ENCODE measurements at regions not wholly inside any gene's neighbourhood (a gene's known extent, or its start where the extent isn't known, plus 50 kb on each side); places are given as distances from the start of the nearest gene placed in this dataset.

GRCh38 chr17:63075969-63076368, 109.9 kb downstream of the TANC2 start:
- peaks cover 73% of the 10 kb centered on the region for H3K79me2 ChIP-seq (ENCODE audit: low read depth)
- DNase-seq = no peak
- no peaks in the 10 kb centered on the region for H3K9me3 ChIP-seq (ENCODE audit: insufficient read depth, low read depth)
- H3F3A ChIP-seq (ENCODE audit: insufficient read depth, low read depth) = peaks cover 39% of the 10 kb centered on the region
- no TSS peak for BruUV-seq (replicated peaks)
- TF ChIP-seq CTCF (conservative IDR thresholded peaks at IDR 0.05) = no peak
- TF ChIP-seq EZH2 (IDR thresholded peaks at IDR 0.05; ENCODE audit: low read depth) = no peak
- H2AFZ ChIP-seq = no peak overlapping the region
- no peaks in the 10 kb centered on the region for H3K9me2 ChIP-seq (ENCODE audit: insufficient read depth)
- intact Hi-C loops (cut with micrococcal nuclease; ENCODE audit: unreplicated experiment) = no loop called here
- ChIA-PET CTCF (no interaction called here), POLR2A (ENCODE audit: unreplicated experiment) (no interaction called here)
- H3K36me3 ChIP-seq (ENCODE audit: low read depth) = 0 out of 2 replicates have a peak, but pooled peaks cover 15% of the 10 kb centered on the region
- no peak overlapping the region for H3K4me3 ChIP-seq
- no peaks in the 10 kb centered on the region for H3K27me3 ChIP-seq (ENCODE audit: insufficient read depth, low read depth)
- H3K27ac ChIP-seq = no peak overlapping the region
- no peak overlapping the region for H3K4me2 ChIP-seq
- H3K4me1 ChIP-seq (replicated peaks; ENCODE audit: insufficient read depth) = no peaks in the 10 kb centered on the region
- H4K20me1 ChIP-seq (ENCODE audit: insufficient read depth) = peaks cover 60% of the 10 kb centered on the region

GRCh38 chr17:63078707-63079106, 112.7 kb downstream of the TANC2 start:
- ChIA-PET CTCF (no interaction called here), POLR2A (ENCODE audit: unreplicated experiment) (no interaction called here)
- Histone ChIP-seq H3K4me2 (no peak overlapping the region), H3K4me3 (no peak overlapping the region), H3K4me1 (replicated peaks; ENCODE audit: insufficient read depth) (no peaks in the 10 kb centered on the region), H3K9me3 (ENCODE audit: insufficient read depth, low read depth) (no peaks in the 10 kb centered on the region), H3K27ac (no peak overlapping the region), H3K9me2 (ENCODE audit: insufficient read depth) (no peaks in the 10 kb centered on the region), H3F3A (ENCODE audit: insufficient read depth, low read depth) (peaks cover 43% of the 10 kb centered on the region), H3K27me3 (ENCODE audit: insufficient read depth, low read depth) (no peaks in the 10 kb centered on the region), H2AFZ (no peak overlapping the region), H4K20me1 (ENCODE audit: insufficient read depth) (peaks cover 67% of the 10 kb centered on the region), H3K36me3 (ENCODE audit: low read depth) (peaks cover 15% of the 10 kb centered on the region; the same call in 1 of the 2 replicates), H3K79me2 (ENCODE audit: low read depth) (peaks cover 77% of the 10 kb centered on the region)
- BruUV-seq (replicated peaks) = no TSS peak
- TF ChIP-seq CTCF (conservative IDR thresholded peaks at IDR 0.05) = no peak
- intact Hi-C loops (cut with micrococcal nuclease; ENCODE audit: unreplicated experiment) = no loop called here
- no peak for DNase-seq

GRCh38 chr17:63082273-63082861, 116.3 kb downstream of the TANC2 start:
- no peaks in the 10 kb centered on the region for H3K9me3 ChIP-seq (ENCODE audit: insufficient read depth, low read depth)
- no peak overlapping the region for H2AFZ ChIP-seq
- H3K4me3 ChIP-seq = no peak overlapping the region
- no peak for DNase-seq
- no peak overlapping the region for H3K27ac ChIP-seq
- ChIA-PET POLR2A (ENCODE audit: unreplicated experiment) (no interaction called here), CTCF (interaction anchor here (0.8 to 1.1 kb wide), 2 partner anchors 303 to 324 kb away, joined by 5 to 6 read pairs; no protein-coding TSS in a partner anchor)
- H3F3A ChIP-seq (ENCODE audit: insufficient read depth, low read depth) = peaks cover 54% of the 10 kb centered on the region
- no peaks in the 10 kb centered on the region for H3K4me1 ChIP-seq (replicated peaks; ENCODE audit: insufficient read depth)
- H3K4me2 ChIP-seq = no peak overlapping the region
- peaks cover 84% of the 10 kb centered on the region for H4K20me1 ChIP-seq (ENCODE audit: insufficient read depth)
- no TSS peak for BruUV-seq (replicated peaks)
- intact Hi-C loops (cut with micrococcal nuclease; ENCODE audit: unreplicated experiment) = loop anchor here (1.0 kb wide), 1 partner anchor 324 kb away; no protein-coding TSS in a partner anchor
- H3K27me3 ChIP-seq (ENCODE audit: insufficient read depth, low read depth) = no peaks in the 10 kb centered on the region
- TF ChIP-seq EZH2 (IDR thresholded peaks at IDR 0.05; ENCODE audit: low read depth) = no peak
- TF ChIP-seq CTCF (conservative IDR thresholded peaks at IDR 0.05) = peak; percentile 62
- no peaks in the 10 kb centered on the region; the same call in 1 of the 2 replicates for H3K9me2 ChIP-seq (ENCODE audit: insufficient read depth)
- H3K36me3 ChIP-seq (ENCODE audit: low read depth) = peaks cover 4% of the 10 kb centered on the region; the same call in 1 of the 2 replicates
- H3K79me2 ChIP-seq (ENCODE audit: low read depth) = peaks cover 100% of the 10 kb centered on the region
